ENCODE measurements at regions not wholly inside any gene's neighbourhood (a gene's known extent, or its start where the extent isn't known, plus 50 kb on each side); places are given as distances from the start of the nearest gene placed in this dataset.

DNA sequence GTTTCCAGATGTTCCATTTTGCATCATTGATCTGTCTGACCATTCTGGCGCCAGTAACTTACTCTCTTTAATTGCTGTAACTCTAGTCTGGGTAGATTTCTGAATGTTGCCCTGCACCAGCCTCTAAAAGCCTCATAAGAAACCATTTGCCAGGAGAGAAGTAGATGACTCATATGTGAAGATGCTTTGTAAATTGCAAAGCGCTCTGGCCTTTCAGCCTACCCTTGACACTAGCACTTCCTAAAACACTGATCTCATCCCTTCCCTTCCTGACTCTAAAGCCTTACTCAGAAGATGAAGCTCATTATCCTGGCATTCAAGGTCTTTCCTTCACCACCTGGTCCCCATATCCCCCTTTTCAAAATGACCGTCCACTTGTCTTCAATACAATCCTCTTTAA lies 193.2 kb upstream of the MEX3C start:
- Histone ChIP-seq H3K79me2 (ENCODE audit: insufficient read depth, low read length) (no peaks in the 10 kb centered on the region), H3K23me2 (ENCODE audit: insufficient read length, low read depth, low read length, poor library complexity, severe bottlenecking) (no peaks in the 10 kb centered on the region), H2AFZ (ENCODE audit: low read length) (no peak overlapping the region), H3K56ac (ENCODE audit: insufficient read length, low read depth, low read length) (no peak overlapping the region), H3K79me1 (ENCODE audit: insufficient read depth, low read depth, low read length, poor library complexity, severe bottlenecking) (no peaks in the 10 kb centered on the region), H3K27me3 (ENCODE audit: insufficient read depth, low read length) (no peaks in the 10 kb centered on the region), H2BK120ac (ENCODE audit: low read depth, low read length, poor library complexity, severe bottlenecking) (no peak overlapping the region), H3K4me2 (ENCODE audit: insufficient read depth, insufficient read length, low read length) (no peak overlapping the region), H2BK12ac (ENCODE audit: insufficient read length, low read depth, low read length) (no peak overlapping the region), H3T11ph (ENCODE audit: low read length) (no peak overlapping the region), H3K9ac (ENCODE audit: extremely low read depth, insufficient read length, low read length) (no peak overlapping the region), H3K14ac (ENCODE audit: insufficient read depth, low read length) (no peak overlapping the region), H2BK15ac (ENCODE audit: low read depth, low read length) (no peak overlapping the region), H3K4ac (ENCODE audit: low read depth, low read length) (no peak overlapping the region), H2AK5ac (ENCODE audit: insufficient read length, low read length) (no peak overlapping the region), H2BK5ac (ENCODE audit: insufficient read length, low read length) (no peak overlapping the region), H3K23ac (ENCODE audit: insufficient read length, low read depth, low read length) (no peak overlapping the region), H4K20me1 (ENCODE audit: control insufficient read depth, insufficient read depth, insufficient read length) (no peaks in the 10 kb centered on the region), H3K18ac (ENCODE audit: insufficient read length, low read depth, low read length) (no peak overlapping the region), H3K9me3 (ENCODE audit: control insufficient read depth, low read depth, low read length) (peaks cover 10% of the 10 kb centered on the region), H3K4me1 (ENCODE audit: insufficient read depth, low read length) (no peaks in the 10 kb centered on the region), H4K8ac (replicated peaks; ENCODE audit: insufficient read length, low read depth, low read length) (no peak overlapping the region), H4K5ac (ENCODE audit: insufficient read length, low read depth, low read length) (no peak overlapping the region), H4K91ac (ENCODE audit: insufficient read length, low read depth, low read length) (no peak overlapping the region), H3K27ac (ENCODE audit: insufficient read length, low read depth, low read length) (no peak overlapping the region), H2BK20ac (ENCODE audit: low read depth, low read length, poor library complexity, severe bottlenecking) (no peak overlapping the region)
- TF ChIP-seq, protein P1, sequence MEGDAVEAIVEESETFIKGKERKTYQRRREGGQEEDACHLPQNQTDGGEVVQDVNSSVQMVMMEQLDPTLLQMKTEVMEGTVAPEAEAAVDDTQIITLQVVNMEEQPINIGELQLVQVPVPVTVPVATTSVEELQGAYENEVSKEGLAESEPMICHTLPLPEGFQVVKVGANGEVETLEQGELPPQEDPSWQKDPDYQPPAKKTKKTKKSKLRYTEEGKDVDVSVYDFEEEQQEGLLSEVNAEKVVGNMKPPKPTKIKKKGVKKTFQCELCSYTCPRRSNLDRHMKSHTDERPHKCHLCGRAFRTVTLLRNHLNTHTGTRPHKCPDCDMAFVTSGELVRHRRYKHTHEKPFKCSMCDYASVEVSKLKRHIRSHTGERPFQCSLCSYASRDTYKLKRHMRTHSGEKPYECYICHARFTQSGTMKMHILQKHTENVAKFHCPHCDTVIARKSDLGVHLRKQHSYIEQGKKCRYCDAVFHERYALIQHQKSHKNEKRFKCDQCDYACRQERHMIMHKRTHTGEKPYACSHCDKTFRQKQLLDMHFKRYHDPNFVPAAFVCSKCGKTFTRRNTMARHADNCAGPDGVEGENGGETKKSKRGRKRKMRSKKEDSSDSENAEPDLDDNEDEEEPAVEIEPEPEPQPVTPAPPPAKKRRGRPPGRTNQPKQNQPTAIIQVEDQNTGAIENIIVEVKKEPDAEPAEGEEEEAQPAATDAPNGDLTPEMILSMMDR (conservative IDR thresholded peaks at IDR 0.05): no peak
- Mint-ChIP-seq H3K27me3 (ENCODE audit: low read depth) (no peaks in the 10 kb centered on the region), H3K9me3 (peaks cover 2 to 4% of the 10 kb centered on the region in 2 experiments; a peak in 2 of 5 replicates), H3K36me3 (ENCODE audit: insufficient read depth in 1 of 3, low read depth in 3 of 3) (peaks cover 0 to 13% (median 0%) of the 10 kb centered on the region in 3 experiments; a peak in 3 of 7 replicates), H3K4me1 (peaks cover 4 to 5% of the 10 kb centered on the region in 2 experiments; a peak in 2 of 4 replicates), H3K27ac (no peak overlapping the region), H3K4me3 (no peak overlapping the region)
- WGBS (ENCODE audit: extremely low coverage, insufficient read length, low lambda C conversion rate): no CpG with 5 or more reads among the region's 3 CpGs
- DNase-seq: no peak
